Keratinocyte (primary cell): ENCODE measurements at regions not wholly inside any gene's neighbourhood (a gene's known extent, or its start where the extent isn't known, plus 50 kb on each side); places are given as distances from the start of the nearest gene placed in this dataset.

ENCODE experiments used
- DNase-seq: peaks from one replicate; pipeline ENCODE4 v3.0.0-alpha.2; 2011; ENCODE audit warnings: low read depth, missing footprints, low spot score
- FAIRE-seq: peaks from 2 replicates; lab custom pipeline; 2011; peaks lifted over from hg19 to GRCh38; lab: Jason Lieb, UNC
- H2AFZ ChIP-seq: 2 replicates; pipeline ENCODE4 v1.6.0; 2012; ENCODE audit warnings: low read length, control low read depth, inconsistent platforms; ENCODE audit not compliant: control insufficient read depth
- H3K27ac ChIP-seq: 2 replicates; pipeline ENCODE4 v1.5.1; 2011; ENCODE audit warnings: low read length; ENCODE audit not compliant: control insufficient read depth, insufficient read depth
- H3K27me3 ChIP-seq: 3 replicates; pipeline ENCODE4 v1.6.0; 2011; ENCODE audit warnings: low read length; ENCODE audit not compliant: control insufficient read depth, insufficient read depth; ENCODE audit errors: extremely low read depth
- H3K36me3 ChIP-seq, 2 experiments: 2 replicates in 1 of 2; 3 replicates in 1 of 2; pipeline ENCODE4 v1.5.1; 2011; ENCODE audit warnings: low read length in 2 of 2, mild to moderate bottlenecking in 1 of 2; ENCODE audit not compliant: control insufficient read depth in 2 of 2, insufficient read depth in 2 of 2; ENCODE audit errors: extremely low read depth in 1 of 2
- H3K4me1 ChIP-seq: 3 replicates; pipeline ENCODE4 v1.5.1; 2011; ENCODE audit warnings: low read length; ENCODE audit not compliant: control insufficient read depth, insufficient read depth; ENCODE audit errors: extremely low read depth
- H3K4me2 ChIP-seq: 3 replicates; pipeline ENCODE4 v1.6.0; 2011; ENCODE audit warnings: low read depth, low read length; ENCODE audit not compliant: control insufficient read depth, insufficient read depth; ENCODE audit errors: extremely low read depth
- H3K4me3 ChIP-seq, 3 experiments: fragments of 200-600 bp in 1 of 3; sonication (generic) in 1 of 3; 2 replicates in 2 of 3; 3 replicates in 1 of 3; pipeline ENCODE4 v1.5.1; 2011 to 2016; ENCODE audit warnings: low read length in 3 of 3, mild to moderate bottlenecking in 3 of 3, control low read depth in 2 of 3, inconsistent platforms in 1 of 3, low read depth in 1 of 3, mixed read lengths in 1 of 3, mixed run types in 1 of 3, moderate library complexity in 1 of 3; ENCODE audit not compliant: control insufficient read depth in 2 of 3, insufficient read depth in 2 of 3; ENCODE audit errors: extremely low read depth in 1 of 3
- H3K79me2 ChIP-seq: 2 replicates; pipeline ENCODE4 v1.6.0; 2012; ENCODE audit warnings: low read length; ENCODE audit not compliant: control insufficient read depth, insufficient read depth
- H3K9ac ChIP-seq: 3 replicates; pipeline ENCODE4 v1.6.0; 2011; ENCODE audit warnings: low read length; ENCODE audit not compliant: control insufficient read depth, insufficient read depth; ENCODE audit errors: extremely low read depth
- H3K9me1 ChIP-seq: 3 replicates; pipeline ENCODE4 v1.6.0; 2011; ENCODE audit warnings: low read length; ENCODE audit not compliant: control insufficient read depth, insufficient read depth; ENCODE audit errors: extremely low read depth
- H3K9me3 ChIP-seq: 2 replicates; pipeline ENCODE4 v1.5.1; 2012; ENCODE audit warnings: low read depth, low read length; ENCODE audit not compliant: control insufficient read depth
- H4K20me1 ChIP-seq: 3 replicates; pipeline ENCODE4 v1.6.0; 2011; ENCODE audit warnings: low read length; ENCODE audit not compliant: control insufficient read depth, insufficient read depth; ENCODE audit errors: extremely low read depth
- EZH2 ChIP-seq: IDR thresholded peaks from one replicate; pipeline ENCODE4 v1.6.1; 2012; ENCODE audit warnings: inconsistent platforms, mild to moderate bottlenecking, low read length, moderate library complexity
- dilution Hi-C: fragments of 300-500 bp; cut with MboI; formaldehyde crosslinking; loops from one replicate; pipeline ENCODE4 v1.7.0; 2020; ENCODE audit warnings: low sequenced_read_pairs; ENCODE audit not compliant: extremely low pct_ligation_motif_present
- TF ChIP-seq, protein P1 (sequence below), 3 experiments: IDR thresholded peaks in 1 of 3; conservative IDR thresholded peaks in 1 of 3; optimal IDR thresholded peaks in 1 of 3; 2 replicates in 2 of 3; 3 replicates in 1 of 3; pipeline versions ENCODE3 to v1.5.1; 2011; ENCODE audit warnings: low read length in 3 of 3, mild to moderate bottlenecking in 3 of 3, moderate library complexity in 2 of 3, control low read depth in 1 of 3, inconsistent platforms in 1 of 3; ENCODE audit not compliant: insufficient read depth in 2 of 3; ENCODE audit errors: extremely low read depth in 1 of 3

DNA sequence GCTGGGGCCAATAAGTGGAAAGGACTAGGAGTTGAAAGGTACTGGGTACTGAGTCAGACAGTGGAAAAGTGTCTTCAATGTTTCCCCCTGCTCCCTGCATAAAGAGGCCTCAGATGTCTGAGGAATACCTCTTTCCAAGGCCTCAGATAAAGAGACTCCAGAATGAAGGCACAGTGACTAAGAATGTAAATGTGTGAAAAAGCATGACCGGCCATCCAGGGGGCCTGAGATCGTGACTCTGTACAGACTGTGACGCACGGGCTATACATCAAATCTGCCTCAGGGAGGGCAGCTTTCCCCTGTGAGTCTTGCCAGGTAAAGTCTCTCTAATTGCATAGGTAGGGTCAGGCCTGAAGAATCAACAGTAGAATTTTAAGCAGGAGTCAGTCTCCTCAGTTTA, 1690.5 kb downstream of the KCNT2 start:
- H2AFZ ChIP-seq, result no peak overlapping the region
- no peaks in the 10 kb centered on the region for H4K20me1 ChIP-seq
- H3K36me3 ChIP-seq, result no peaks in the 10 kb centered on the region
- no peaks in the 10 kb centered on the region for H3K9me3 ChIP-seq
- H3K4me1 ChIP-seq, result no peaks in the 10 kb centered on the region
- H3K27ac ChIP-seq, result no peak overlapping the region
- H3K4me3 ChIP-seq, result no peak overlapping the region
- DNase-seq, result no peak
- dilution Hi-C loops, result no loop called here
- no peak for FAIRE-seq
- H3K79me2 ChIP-seq, result no peaks in the 10 kb centered on the region
- TF ChIP-seq, protein P1, sequence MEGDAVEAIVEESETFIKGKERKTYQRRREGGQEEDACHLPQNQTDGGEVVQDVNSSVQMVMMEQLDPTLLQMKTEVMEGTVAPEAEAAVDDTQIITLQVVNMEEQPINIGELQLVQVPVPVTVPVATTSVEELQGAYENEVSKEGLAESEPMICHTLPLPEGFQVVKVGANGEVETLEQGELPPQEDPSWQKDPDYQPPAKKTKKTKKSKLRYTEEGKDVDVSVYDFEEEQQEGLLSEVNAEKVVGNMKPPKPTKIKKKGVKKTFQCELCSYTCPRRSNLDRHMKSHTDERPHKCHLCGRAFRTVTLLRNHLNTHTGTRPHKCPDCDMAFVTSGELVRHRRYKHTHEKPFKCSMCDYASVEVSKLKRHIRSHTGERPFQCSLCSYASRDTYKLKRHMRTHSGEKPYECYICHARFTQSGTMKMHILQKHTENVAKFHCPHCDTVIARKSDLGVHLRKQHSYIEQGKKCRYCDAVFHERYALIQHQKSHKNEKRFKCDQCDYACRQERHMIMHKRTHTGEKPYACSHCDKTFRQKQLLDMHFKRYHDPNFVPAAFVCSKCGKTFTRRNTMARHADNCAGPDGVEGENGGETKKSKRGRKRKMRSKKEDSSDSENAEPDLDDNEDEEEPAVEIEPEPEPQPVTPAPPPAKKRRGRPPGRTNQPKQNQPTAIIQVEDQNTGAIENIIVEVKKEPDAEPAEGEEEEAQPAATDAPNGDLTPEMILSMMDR (optimal IDR thresholded peaks at IDR 0.05 in 1 of 3, IDR thresholded peaks at IDR 0.05 in 1 of 3, conservative IDR thresholded peaks at IDR 0.05 in 1 of 3; ENCODE audit: extremely low read depth in 1 of 3, insufficient read depth in 2 of 3, low read length in 3 of 3), result no peak
- TF ChIP-seq EZH2, result no peak
- H3K4me2 ChIP-seq, result no peak overlapping the region
- no peaks in the 10 kb centered on the region for H3K27me3 ChIP-seq
- no peaks in the 10 kb centered on the region for H3K9me1 ChIP-seq
- H3K9ac ChIP-seq, result no peak overlapping the region

DNA sequence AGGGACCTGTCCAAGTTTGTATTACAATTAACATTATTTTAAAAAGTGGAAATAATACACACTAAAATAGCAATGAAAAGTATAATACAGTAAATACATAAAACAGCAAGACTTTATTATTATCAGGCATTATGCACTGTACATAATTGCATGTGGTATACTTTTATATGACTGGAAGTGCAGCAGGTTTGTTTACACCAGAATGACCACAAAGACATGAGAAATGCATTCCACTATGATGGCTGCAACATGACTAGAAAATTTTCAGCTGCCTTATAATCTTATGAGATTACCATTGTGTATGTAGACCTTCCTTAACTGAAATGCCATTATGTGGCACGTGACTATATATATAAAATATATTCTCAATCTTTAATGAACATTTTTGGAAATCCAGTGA, 1699.6 kb downstream of the KCNT2 start:
- no peak overlapping the region for H2AFZ ChIP-seq
- H3K27ac ChIP-seq, result no peak overlapping the region
- DNase-seq (no peak), FAIRE-seq (no peak)
- H3K36me3 ChIP-seq, result no peaks in the 10 kb centered on the region
- H3K27me3 ChIP-seq, result no peaks in the 10 kb centered on the region
- H4K20me1 ChIP-seq, result no peaks in the 10 kb centered on the region
- H3K4me2 ChIP-seq, result no peak overlapping the region
- no peak overlapping the region for H3K4me3 ChIP-seq
- no peaks in the 10 kb centered on the region for H3K9me3 ChIP-seq
- no peaks in the 10 kb centered on the region for H3K79me2 ChIP-seq
- TF ChIP-seq EZH2, result no peak
- TF ChIP-seq, protein P1 (optimal IDR thresholded peaks at IDR 0.05 in 1 of 3, IDR thresholded peaks at IDR 0.05 in 1 of 3, conservative IDR thresholded peaks at IDR 0.05 in 1 of 3; ENCODE audit: extremely low read depth in 1 of 3, insufficient read depth in 2 of 3, low read length in 3 of 3), result no peak
- H3K9me1 ChIP-seq, result no peaks in the 10 kb centered on the region
- no peak overlapping the region for H3K9ac ChIP-seq
- no peaks in the 10 kb centered on the region for H3K4me1 ChIP-seq
- dilution Hi-C loops, result no loop called here
